Neural progenitor cell (in vitro differentiated cells): ENCODE measurements at regions not wholly inside any gene's neighbourhood (a gene's known extent, or its start where the extent isn't known, plus 50 kb on each side); places are given as distances from the start of the nearest gene placed in this dataset.
A peak's percentile ranks its signal among the peaks of the same experiment; 100 is the strongest.

ENCODE experiments used
- DNase-seq: peaks from one replicate; pipeline ENCODE4 v3.0.0-alpha.2; 2016; ENCODE audit warnings: low spot score
- H2AFZ ChIP-seq: fragments of 200-600 bp; sonication (generic); replicated peaks from 2 replicates; pipeline ENCODE4 v1.6.1; 2016; ENCODE audit warnings: antibody characterized with exemption
- H3F3A ChIP-seq: fragments of 200-600 bp; sonication (generic); 2 replicates; pipeline ENCODE4 v1.6.1; 2016; ENCODE audit warnings: antibody characterized with exemption, low read depth
- H3K27ac ChIP-seq: fragments of 200-600 bp; sonication (generic); 2 replicates; pipeline ENCODE4 v1.5.1; 2016; ENCODE audit warnings: mild to moderate bottlenecking
- H3K27me3 ChIP-seq: fragments of 200-600 bp; sonication (generic); 2 replicates; pipeline ENCODE4 v1.6.1; 2016; ENCODE audit warnings: mild to moderate bottlenecking, moderate library complexity
- H3K36me3 ChIP-seq: fragments of 200-600 bp; sonication (generic); 2 replicates; pipeline ENCODE4 v1.5.1; 2016
- H3K4me1 ChIP-seq: fragments of 200-600 bp; sonication (generic); 2 replicates; pipeline ENCODE4 v1.6.1; 2016; ENCODE audit warnings: mixed run types
- H3K4me2 ChIP-seq: fragments of 200-600 bp; sonication (generic); 2 replicates; pipeline ENCODE4 v1.6.1; 2016
- H3K4me3 ChIP-seq: fragments of 200-600 bp; sonication (generic); 2 replicates; pipeline ENCODE4 v1.5.1; 2016
- H3K79me2 ChIP-seq: fragments of 200-600 bp; sonication (generic); 2 replicates; pipeline ENCODE4 v1.6.1; 2016; ENCODE audit warnings: low read depth
- H3K9ac ChIP-seq: fragments of 200-600 bp; sonication (generic); 2 replicates; pipeline ENCODE4 v1.6.1; 2016
- H3K9me3 ChIP-seq: fragments of 200-600 bp; sonication (generic); 2 replicates; pipeline ENCODE4 v1.5.1; 2016; ENCODE audit warnings: low read depth
- H4K20me1 ChIP-seq: fragments of 200-600 bp; sonication (generic); 2 replicates; pipeline ENCODE4 v1.6.1; 2016; ENCODE audit warnings: low read depth
- H3K27ac Mint-ChIP-seq: 3 replicates; pipeline ENCODE4 v1.8.0; 2021; ENCODE audit warnings: mixed read lengths
- H3K27me3 Mint-ChIP-seq: 2 replicates; pipeline ENCODE4 v1.8.0; 2022; ENCODE audit warnings: low read depth, mild to moderate bottlenecking, inconsistent platforms, moderate library complexity, mixed read lengths; ENCODE audit not compliant: insufficient read depth
- H3K36me3 Mint-ChIP-seq: 3 replicates; pipeline ENCODE4 v1.8.0; 2021; ENCODE audit warnings: mixed read lengths
- H3K4me1 Mint-ChIP-seq: 3 replicates; pipeline ENCODE4 v1.8.0; 2021; ENCODE audit warnings: mixed read lengths
- H3K4me3 Mint-ChIP-seq: 3 replicates; pipeline ENCODE4 v1.8.0; 2021; ENCODE audit warnings: mild to moderate bottlenecking, moderate library complexity, mixed read lengths
- H3K9me3 Mint-ChIP-seq: 3 replicates; pipeline ENCODE4 v1.8.0; 2020; ENCODE audit warnings: mixed read lengths
- EZH2 ChIP-seq: fragments of 200-600 bp; sonication (generic); IDR thresholded peaks from 2 replicates; pipeline ENCODE4 v1.6.1; 2017; ENCODE audit warnings: antibody characterized with exemption, mild to moderate bottlenecking, moderate library complexity
- EZH2phosphoT487 ChIP-seq: fragments of 200-600 bp; sonication (generic); IDR thresholded peaks from 2 replicates; pipeline ENCODE4 v1.6.1; 2017; ENCODE audit warnings: antibody characterized with exemption
- TF ChIP-seq, protein P1 (sequence below): fragments of 200-600 bp; sonication (generic); IDR thresholded peaks from 2 replicates; pipeline ENCODE4 v1.5.1; 2017; ENCODE audit warnings: antibody characterized with exemption, mild to moderate bottlenecking

GRCh38 chr4:149890531-149890930, 74.9 kb upstream of the IQCM start:
- Histone ChIP-seq H3K4me3 (no peak overlapping the region), H3K27me3 (no peaks in the 10 kb centered on the region), H3F3A (no peaks in the 10 kb centered on the region), H3K4me1 (no peaks in the 10 kb centered on the region), H3K4me2 (no peak overlapping the region), H3K36me3 (no peaks in the 10 kb centered on the region), H2AFZ (no peak overlapping the region), H3K79me2 (no peaks in the 10 kb centered on the region), H4K20me1 (no peaks in the 10 kb centered on the region), H3K9ac (no peak overlapping the region), H3K27ac (no peak overlapping the region), H3K9me3 (no peaks in the 10 kb centered on the region)
- H3K36me3 Mint-ChIP-seq: no peaks in the 10 kb centered on the region
- DNase-seq: no peak
- TF ChIP-seq, protein P1, sequence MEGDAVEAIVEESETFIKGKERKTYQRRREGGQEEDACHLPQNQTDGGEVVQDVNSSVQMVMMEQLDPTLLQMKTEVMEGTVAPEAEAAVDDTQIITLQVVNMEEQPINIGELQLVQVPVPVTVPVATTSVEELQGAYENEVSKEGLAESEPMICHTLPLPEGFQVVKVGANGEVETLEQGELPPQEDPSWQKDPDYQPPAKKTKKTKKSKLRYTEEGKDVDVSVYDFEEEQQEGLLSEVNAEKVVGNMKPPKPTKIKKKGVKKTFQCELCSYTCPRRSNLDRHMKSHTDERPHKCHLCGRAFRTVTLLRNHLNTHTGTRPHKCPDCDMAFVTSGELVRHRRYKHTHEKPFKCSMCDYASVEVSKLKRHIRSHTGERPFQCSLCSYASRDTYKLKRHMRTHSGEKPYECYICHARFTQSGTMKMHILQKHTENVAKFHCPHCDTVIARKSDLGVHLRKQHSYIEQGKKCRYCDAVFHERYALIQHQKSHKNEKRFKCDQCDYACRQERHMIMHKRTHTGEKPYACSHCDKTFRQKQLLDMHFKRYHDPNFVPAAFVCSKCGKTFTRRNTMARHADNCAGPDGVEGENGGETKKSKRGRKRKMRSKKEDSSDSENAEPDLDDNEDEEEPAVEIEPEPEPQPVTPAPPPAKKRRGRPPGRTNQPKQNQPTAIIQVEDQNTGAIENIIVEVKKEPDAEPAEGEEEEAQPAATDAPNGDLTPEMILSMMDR: no peak
- no peak for TF ChIP-seq EZH2phosphoT487
- TF ChIP-seq EZH2: no peak
- no peak overlapping the region for H3K27ac Mint-ChIP-seq
- H3K9me3 Mint-ChIP-seq: no peaks in the 10 kb centered on the region
- peaks cover 2% of the 10 kb centered on the region for H3K27me3 Mint-ChIP-seq
- H3K4me1 Mint-ChIP-seq: no peaks in the 10 kb centered on the region
- H3K4me3 Mint-ChIP-seq: no peak overlapping the region

GRCh38 chr4:149891426-149891825, 75.8 kb upstream of the IQCM start:
- H3K27ac Mint-ChIP-seq: no peak overlapping the region
- H2AFZ ChIP-seq: no peak overlapping the region

DNA sequence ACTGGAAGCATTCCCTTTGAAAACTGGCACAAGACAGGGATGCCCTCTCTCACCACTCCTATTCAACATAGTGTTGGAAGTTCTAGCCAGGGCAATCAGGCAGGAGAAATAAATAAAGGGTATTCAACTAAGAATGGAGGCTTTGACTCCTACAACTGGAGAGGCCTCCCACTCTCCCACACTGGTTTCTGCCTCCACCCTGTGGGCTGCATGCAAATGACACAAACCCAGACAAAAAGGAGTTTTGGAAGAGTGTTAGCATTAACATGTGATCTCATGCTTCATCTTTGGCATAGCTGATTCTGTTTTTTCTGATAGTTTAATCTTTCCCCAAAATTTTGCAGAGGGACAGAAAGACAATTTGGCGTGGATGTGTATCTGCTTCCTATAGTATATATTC, 80.8 kb upstream of the IQCM start:
- Histone ChIP-seq H3K36me3 (no peaks in the 10 kb centered on the region), H2AFZ (no peak overlapping the region), H3K4me1 (no peaks in the 10 kb centered on the region), H3K9ac (no peak overlapping the region), H3K9me3 (no peaks in the 10 kb centered on the region), H3K27ac (no peak overlapping the region), H3K27me3 (no peaks in the 10 kb centered on the region), H3K79me2 (no peaks in the 10 kb centered on the region), H3K4me2 (no peak overlapping the region), H3F3A (no peaks in the 10 kb centered on the region), H4K20me1 (no peaks in the 10 kb centered on the region), H3K4me3 (no peak overlapping the region)
- no peak overlapping the region for H3K27ac Mint-ChIP-seq
- no peaks in the 10 kb centered on the region for H3K9me3 Mint-ChIP-seq
- TF ChIP-seq, protein P1: peak; percentile 58
- TF ChIP-seq EZH2phosphoT487 (no peak), EZH2 (no peak)
- H3K36me3 Mint-ChIP-seq: no peaks in the 10 kb centered on the region
- DNase-seq: peak; percentile 56
- peaks cover 2% of the 10 kb centered on the region for H3K27me3 Mint-ChIP-seq
- H3K4me3 Mint-ChIP-seq: no peak overlapping the region
- no peaks in the 10 kb centered on the region for H3K4me1 Mint-ChIP-seq

More at GRCh38 chr4:149891426-149891825, 75.8 kb upstream of the IQCM start:
- no peak for TF ChIP-seq EZH2phosphoT487
- TF ChIP-seq, protein P1: no peak
- TF ChIP-seq EZH2: no peak
- Histone ChIP-seq H3K9me3 (no peaks in the 10 kb centered on the region), H3K79me2 (no peaks in the 10 kb centered on the region), H3K4me2 (no peak overlapping the region), H3K27ac (no peak overlapping the region), H4K20me1 (no peaks in the 10 kb centered on the region), H3K27me3 (no peaks in the 10 kb centered on the region), H3K4me3 (no peak overlapping the region), H3K9ac (no peak overlapping the region), H3K4me1 (no peaks in the 10 kb centered on the region), H3F3A (no peaks in the 10 kb centered on the region), H3K36me3 (no peaks in the 10 kb centered on the region)
- peaks cover 2% of the 10 kb centered on the region for H3K27me3 Mint-ChIP-seq
- no peaks in the 10 kb centered on the region for H3K4me1 Mint-ChIP-seq
- peak; percentile 28 for DNase-seq
- H3K36me3 Mint-ChIP-seq: no peaks in the 10 kb centered on the region
- H3K4me3 Mint-ChIP-seq: no peak overlapping the region
- no peaks in the 10 kb centered on the region for H3K9me3 Mint-ChIP-seq
